HK-2 (cell line): ENCODE measurements at regions not wholly inside any gene's neighbourhood (a gene's known extent, or its start where the extent isn't known, plus 50 kb on each side); places are given as distances from the start of the nearest gene placed in this dataset.

Experiments used
- DNase-seq: peaks from one replicate; pipeline ENCODE4 v3.0.0-alpha.2; 2018; ENCODE audit not compliant: unreplicated experiment

DNA sequence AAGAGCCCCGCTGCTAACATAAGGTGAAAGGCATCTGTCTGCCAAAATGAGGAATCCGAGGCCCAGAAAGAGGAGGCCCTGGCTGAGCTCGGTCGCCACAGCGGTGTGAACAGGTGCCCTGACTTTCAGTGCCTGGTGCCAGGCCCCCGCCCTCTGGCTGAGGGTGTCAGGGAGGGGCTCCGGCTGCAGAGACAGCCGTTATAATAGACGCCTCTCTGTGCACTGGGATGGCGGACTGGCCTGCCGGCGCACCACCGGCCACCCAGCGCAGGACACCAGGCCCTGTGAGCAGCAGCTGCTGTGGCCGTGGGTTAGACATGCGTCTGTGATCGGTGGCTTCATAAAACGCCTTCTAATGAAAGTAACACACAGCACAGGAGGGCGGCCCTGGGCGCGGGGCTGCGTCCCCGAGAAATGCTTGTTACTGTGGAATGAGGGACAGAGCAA, 51.4 kb upstream of the ACTRT2 start:
- no peak for DNase-seq

DNA sequence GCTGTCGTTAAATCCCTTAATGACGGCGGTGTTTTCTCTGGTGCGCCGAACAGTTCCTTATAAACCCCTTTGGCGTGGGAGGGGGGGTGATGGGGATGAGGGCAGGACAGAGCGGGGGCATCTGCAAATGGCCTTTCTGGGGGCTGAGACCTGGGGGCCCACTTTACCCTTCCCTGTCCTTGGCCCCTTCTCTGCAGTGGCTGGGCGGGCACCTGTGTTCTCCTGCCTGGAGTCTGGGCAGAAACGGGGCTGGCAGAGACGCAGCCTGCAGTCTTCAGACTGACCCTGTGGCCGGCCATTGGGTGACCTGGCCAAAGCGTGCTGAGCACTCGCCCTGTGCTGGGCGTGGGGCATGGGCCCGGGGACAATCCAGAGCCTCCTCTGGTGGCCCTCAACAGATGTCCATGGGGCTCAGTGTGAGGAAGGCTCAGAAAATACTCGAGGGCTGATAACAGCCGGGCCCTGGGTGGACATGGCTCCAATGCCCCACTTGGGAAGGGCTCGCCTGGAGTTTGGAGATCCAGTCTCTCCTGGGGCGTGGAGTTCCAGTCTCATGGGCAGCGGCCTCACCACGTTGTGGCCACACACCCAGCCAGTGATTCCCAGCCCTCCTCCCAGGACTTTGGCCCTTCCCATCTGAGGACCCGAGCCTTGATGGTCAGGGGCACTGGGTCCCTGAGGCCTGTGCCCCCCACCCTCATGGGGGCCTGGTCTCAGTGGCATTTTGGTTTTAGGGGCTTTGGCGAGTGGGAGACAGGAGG, 50.8 kb upstream of the ACTRT2 start:
- DNase-seq: no peak

DNA sequence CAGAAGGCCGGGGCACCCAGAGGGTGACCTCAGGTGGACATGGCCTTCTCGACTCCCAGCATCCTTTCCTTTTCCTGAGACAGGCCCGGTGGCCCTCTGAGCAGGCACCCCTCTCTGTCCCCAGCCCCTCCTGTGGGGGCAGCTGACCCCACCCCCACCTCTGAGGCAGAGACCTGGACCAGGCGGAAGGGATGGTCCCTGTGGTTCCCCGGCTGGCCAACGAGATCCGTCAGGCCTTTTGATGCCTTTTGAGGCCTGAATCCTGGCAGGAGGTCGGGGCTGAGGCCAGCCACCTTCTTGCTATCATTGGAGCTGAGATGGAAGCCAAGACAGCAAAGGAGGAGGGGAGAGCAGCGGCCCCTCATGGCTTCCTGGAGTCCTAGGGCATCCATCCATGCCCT, 50.2 kb upstream of the ACTRT2 start:
- no peak for DNase-seq
